ENCODE measurements at regions not wholly inside any gene's neighbourhood (a gene's known extent, or its start where the extent isn't known, plus 50 kb on each side); places are given as distances from the start of the nearest gene placed in this dataset.

DNA sequence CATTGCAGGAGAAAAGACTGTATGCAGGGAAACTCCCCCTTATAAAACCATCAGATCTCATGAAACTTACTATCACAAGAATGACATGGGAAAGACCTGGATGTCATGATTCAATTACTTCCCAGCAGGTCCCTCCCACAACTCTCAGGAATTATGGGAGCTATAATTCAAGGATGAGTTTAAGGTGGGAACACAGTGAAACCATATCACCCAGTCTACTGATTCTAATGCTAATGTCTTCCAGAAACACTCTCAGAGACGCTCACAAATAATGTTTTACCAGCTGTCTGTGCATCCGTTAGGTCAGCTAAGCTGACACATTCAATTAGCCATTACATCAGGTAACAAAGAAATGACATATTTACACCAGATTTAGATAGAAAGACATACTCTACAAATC lies 637.9 kb downstream of the NLGN4Y start:
- no peak for DNase-seq

- no peak for DNase-seq
These were observed 655.6 kb downstream of the NLGN4Y start for GRCh38 chrY:15179890-15180289.

- peak; percentile 0 for DNase-seq
These were observed 704.7 kb downstream of the NLGN4Y start for GRCh38 chrY:15229056-15229455.

GRCh38 chrY:15239596-15240132 lies 715.3 kb downstream of the NLGN4Y start:
- no peak for DNase-seq

DNA sequence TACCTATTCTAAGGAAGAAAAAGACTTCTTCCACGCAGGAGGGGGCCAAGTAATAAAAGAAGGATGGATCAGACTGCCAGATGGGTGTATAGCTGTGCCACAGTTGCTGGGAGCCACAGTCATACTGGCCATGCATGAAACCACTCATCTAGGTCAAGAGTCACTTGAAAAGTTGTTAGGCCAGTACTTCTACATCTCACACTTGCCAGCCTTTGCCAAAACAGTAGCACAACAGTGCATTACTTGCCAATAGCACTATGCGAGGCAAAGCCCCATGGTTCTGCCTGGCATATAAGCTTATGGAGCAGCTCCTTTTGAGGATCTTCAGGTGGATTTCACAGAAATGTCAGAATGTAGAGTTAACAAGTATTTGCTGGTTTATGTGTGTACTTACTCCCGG lies 735.0 kb downstream of the NLGN4Y start:
- DNase-seq: no peak

DNA sequence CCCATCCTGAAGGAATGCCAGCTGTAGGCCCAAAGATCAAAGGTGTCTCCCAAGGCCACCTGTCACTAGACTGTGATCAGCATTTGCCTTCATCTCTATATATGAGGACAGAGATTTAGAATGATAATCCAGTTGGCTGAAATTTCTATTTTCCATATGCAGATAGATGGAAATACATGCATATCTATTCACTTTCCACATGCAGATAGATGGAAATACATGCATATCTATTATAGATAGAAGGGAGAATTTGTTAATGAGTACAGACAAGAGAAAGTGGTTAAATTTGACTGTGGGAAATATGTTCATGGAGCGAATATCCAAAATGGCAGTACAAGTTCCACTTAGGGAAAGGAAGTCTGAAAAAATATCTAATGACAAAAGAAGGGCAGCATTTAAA lies 762.2 kb downstream of the NLGN4Y start:
- no peak for DNase-seq

GRCh38 chrY:15289821-15290220 lies 765.5 kb downstream of the NLGN4Y start:
- DNase-seq: no peak

- no peak for DNase-seq
These were observed 768.6 kb downstream of the NLGN4Y start for GRCh38 chrY:15292881-15293280.

DNA sequence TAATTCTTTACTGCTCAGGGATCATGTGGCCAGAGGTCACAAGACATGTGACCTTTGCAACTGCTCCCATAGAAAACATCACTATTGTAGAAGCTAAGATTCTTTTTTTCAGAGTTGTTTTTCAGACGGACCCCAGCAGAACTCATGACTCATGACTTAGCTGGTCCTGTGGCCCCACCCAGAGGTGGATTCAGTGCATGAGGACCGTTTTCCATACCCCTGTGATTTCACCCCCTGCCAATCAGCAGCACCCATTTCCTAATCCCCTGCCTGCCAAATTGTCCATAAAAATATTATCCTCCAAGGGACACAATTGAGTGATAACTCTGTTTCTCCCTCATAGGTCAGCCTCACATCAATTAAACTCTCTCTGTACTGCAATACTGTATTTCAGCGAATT lies 777.5 kb downstream of the NLGN4Y start:
- no peak for DNase-seq

DNA sequence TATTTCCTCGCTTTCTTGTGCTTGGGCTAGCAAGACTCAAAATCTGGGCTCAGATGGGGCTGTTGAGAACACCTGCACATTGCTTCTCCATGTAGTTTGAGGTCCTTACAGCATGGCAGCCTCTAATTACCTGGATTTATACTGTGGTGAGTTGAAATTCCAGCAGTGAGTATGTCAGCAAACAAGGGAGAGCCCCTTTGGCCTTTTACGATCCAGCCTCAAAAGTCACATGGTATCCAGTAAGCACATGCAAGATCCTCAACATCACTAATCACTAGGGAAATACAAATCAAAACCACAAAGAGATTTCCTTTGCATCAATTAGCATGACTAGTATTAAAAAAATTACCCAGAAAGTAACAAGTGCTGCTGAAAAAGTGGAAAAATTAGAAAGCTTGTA lies 787.8 kb downstream of the NLGN4Y start:
- DNase-seq: peak; percentile 23

GRCh38 chrY:15324189-15324588 lies 799.9 kb downstream of the NLGN4Y start:
- peak; percentile 42 for DNase-seq

GRCh38 chrY:15325201-15325600 lies 800.9 kb downstream of the NLGN4Y start:
- DNase-seq: peak; percentile 74

GRCh38 chrY:15326673-15327072 lies 802.3 kb downstream of the NLGN4Y start:
- DNase-seq: no peak

GRCh38 chrY:15328848-15329247 lies 804.5 kb downstream of the NLGN4Y start:
- no peak for DNase-seq

GRCh38 chrY:15343522-15343921 lies 819.2 kb downstream of the NLGN4Y start:
- no peak for DNase-seq

GRCh38 chrY:15345471-15346155 lies 821.3 kb downstream of the NLGN4Y start:
- no peak for DNase-seq

GRCh38 chrY:15349351-15349750 lies 825.0 kb downstream of the NLGN4Y start:
- no peak for DNase-seq

- DNase-seq: no peak
These were observed 831.0 kb downstream of the NLGN4Y start for GRCh38 chrY:15355321-15355720.

- DNase-seq: peak; percentile 22
These were observed 836.1 kb downstream of the NLGN4Y start for GRCh38 chrY:15360471-15360870.

DNA sequence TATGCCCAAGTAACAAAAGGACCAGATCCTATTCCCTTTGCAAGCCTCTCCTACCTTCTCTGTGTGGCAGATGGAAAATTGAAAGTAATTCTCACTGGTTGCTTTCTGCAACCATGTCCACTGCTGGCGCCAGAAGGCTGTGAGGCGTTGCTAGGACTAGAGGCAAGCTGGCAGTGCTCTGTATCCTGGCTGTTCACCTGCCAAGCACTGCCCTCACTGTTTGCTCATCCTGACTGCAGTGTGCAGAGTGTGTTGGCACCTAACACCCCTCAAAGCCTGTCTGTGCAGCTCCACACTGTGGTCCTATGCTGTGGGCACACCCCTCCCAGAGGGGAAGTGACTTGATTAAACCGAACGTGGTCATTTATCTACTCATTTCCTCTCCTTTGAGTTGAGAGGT lies 840.7 kb downstream of the NLGN4Y start:
- no peak for DNase-seq

DNA sequence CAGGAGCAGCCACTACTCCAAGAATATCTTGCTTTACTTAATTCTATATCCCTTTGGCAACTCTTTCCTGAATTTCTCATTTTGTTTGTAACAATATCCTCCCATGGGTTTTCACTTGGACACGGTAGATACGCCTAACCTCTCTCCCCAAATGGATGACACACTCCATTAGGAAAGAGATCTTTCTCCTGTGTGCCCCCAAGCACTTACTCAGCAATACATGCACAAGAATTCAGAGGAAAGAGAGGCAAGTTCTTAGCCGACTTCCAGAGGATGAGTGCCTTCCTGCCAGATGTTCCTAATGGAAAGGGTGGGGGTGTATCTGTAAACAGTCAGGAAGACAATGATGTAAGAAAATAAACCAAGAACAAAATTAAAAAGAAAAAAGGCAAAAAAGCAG lies 844.5 kb downstream of the NLGN4Y start:
- peak; percentile 16 for DNase-seq

GRCh38 chrY:15385178-15385577 lies 860.8 kb downstream of the NLGN4Y start:
- no peak for DNase-seq

DNA sequence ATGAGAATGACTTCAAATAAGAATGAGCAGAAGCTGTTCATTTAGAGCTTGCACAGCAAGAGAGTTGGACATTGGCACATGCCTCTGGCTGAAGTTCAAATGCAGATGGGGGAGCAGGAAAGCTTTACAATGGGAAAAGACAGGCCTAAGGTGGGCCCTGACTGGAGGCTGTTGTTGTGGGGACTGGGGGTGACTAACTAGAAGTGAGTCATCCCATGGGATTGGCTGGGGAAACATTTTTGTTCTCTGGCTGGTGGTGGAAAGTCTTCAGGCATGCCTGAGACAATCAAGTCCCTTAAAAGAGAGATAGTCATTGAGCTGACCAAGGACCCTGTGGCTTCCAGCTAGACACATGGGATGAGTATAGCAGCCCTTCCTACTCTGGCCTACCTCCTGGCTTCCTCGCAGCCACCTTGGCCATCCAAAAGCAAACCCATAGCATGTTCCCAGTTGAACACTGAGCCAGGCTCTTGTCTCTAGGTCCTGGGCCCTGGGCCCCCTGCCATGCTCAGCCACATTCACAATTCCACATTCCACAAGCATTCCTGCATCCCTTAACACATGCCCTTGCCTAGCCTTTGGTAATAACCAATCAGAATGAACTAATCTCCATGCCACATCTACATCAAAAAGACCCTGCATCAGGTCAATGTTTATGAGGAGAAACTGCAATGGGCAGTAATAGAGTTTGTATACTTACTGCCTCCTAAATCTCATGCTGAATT lies 873.4 kb downstream of the NLGN4Y start:
- peak; percentile 41 for DNase-seq

GRCh38 chrY:15402451-15402850 lies 878.1 kb downstream of the NLGN4Y start:
- peak; percentile 64 for DNase-seq

Data from fibroblast of skin of abdomen (primary cell).